ENCODE measurements at regions not wholly inside any gene's neighbourhood (a gene's known extent, or its start where the extent isn't known, plus 50 kb on each side); places are given as distances from the start of the nearest gene placed in this dataset.
"Not testable (repeated sequence)": the region's sequence is repeated elsewhere in the genome, so short reads cannot be mapped to it uniquely, and the experiment has no call there.

DNA sequence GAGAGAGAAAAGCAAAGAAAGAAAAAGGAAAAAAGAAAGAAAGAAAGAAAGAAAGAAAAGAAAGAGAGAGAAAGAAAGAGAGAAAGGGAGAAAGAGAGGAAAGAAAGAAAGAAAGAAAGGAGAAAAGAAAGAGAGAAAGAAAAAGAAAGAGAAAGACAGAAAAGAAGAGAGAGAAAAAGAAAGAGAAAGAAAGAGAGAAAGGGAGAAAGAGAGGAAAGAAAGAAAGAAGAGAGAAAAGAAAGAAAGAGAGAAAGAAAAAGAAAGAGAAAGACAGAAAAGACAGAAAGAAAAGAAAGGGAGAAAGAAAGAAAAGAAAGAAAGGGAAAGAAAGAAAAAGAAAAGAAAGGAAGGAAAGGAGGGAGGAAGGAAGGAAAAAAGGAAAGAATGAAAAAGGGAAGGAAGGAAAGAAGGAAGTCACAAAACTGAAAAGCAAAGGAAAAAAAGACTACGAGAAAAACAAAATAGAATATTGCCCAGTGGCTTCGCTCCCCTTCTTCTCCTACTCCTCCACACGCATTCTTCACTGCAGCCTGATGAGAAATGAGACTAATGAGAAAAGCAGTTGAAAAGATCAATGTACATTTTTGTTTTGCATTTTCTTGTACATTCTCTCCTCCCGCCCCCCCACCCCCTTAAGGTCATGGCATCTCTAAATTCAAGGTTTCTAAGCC lies 170.0 kb downstream of the SOD2 start:
- no peak for DNase-seq

DNA sequence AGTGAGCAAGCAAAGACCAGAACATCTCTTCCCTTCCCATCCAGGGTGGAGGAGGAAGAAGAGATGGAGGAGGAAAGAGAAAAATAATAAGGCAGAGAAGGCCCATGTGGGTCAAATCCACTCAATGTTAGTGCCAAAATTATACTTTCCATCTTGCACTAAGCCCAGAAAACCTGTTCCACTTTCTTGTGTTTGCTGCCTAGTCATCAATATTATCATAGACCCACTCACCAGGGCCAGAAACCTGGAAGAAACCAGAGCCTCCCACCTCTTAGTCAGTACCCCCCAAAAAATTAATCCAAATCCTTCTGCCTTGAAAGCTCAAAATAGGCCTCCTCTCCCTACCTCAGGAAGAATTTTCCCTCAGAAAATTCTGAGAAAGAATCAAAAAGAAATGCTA lies 171.1 kb downstream of the SOD2 start:
- no peak for DNase-seq

DNA sequence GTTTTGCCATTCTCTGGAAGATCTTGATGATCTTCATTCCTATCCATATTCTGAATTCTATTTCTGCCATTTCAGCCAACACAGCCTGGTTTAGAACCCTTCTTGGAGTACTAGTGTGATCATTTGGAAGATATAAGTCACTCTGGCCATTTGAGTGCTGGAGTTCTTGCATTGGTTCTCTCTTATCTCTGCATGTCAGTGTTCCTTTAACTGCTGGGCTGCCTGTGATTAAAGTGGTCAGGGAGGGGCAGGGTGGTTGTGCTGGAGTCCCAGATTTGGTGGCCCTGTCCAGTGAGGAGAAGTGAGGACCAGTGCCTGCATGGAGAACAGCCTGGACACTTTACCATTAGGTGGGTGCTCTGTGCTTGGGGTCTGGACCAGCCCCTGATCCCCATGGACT lies 173.0 kb downstream of the SOD2 start:
- no peak for DNase-seq

DNA sequence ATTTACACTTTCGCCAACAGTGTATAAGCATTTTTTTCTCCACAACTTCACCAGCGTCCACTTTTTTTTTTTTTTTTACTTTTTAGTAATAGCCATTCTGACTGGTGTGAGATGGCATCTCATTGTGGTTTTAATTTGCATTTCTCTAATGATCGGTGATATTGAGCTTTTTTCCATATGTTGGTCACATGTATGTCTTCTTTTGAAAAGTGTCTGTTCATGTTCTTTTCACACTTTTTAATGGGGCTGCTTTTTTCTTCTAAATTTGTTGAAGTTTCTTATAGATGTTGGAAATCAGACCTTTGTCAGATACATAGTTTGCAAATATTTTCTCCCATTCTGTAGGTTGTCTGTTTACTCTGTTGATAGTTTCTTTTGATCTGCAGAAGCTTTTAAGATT lies 177.2 kb downstream of the SOD2 start:
- not testable (repeated sequence) for DNase-seq

DNA sequence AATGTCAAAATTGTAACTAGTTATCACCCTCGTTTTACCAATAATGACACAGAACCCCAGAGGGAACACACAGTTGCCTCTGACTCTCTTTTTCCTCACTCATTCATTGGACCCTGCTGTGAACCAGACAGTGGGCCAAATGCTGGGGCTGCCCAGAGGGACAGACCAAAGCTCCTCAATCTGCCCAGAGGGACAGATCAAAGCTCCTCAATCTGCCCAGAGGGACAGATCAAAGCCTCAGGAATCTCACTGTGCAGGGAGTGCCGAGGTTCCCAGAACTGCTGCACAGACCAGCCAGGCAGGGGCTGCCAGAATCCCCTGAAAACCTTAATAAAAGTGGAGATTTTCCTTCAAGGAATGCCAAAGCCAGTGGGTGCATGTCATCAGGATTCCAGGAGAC lies 179.1 kb downstream of the SOD2 start:
- DNase-seq: no peak

DNA sequence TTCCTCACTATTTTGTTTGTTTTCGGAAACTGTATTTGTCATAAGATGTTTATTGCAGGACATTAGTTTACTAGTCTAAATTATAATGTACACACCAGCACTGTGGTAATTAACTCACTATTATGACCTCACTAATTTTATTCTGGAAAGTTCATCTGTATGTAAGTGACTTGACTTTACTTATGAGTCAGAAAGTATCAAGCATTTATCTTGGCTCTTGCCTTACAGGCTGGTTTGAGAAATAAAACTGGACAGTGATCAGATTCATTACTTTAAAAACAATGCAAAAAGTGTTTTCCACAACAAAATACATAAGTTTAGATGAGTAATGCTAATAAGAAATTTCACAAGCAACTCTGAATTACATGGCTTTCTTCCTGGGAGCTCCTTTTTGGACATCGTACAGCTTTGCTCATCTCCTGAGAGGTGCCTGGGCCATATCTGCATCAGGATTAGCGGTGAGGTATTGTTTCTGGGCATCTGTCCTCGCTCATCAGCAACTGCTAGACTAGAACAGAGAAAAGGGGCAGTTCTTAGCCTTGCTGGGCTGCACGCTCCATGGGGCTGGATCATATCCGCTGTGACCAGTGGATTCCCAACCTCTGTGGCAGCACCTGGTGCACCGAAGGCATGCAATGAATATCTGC lies 179.8 kb downstream of the SOD2 start:
- no peak for DNase-seq

DNA sequence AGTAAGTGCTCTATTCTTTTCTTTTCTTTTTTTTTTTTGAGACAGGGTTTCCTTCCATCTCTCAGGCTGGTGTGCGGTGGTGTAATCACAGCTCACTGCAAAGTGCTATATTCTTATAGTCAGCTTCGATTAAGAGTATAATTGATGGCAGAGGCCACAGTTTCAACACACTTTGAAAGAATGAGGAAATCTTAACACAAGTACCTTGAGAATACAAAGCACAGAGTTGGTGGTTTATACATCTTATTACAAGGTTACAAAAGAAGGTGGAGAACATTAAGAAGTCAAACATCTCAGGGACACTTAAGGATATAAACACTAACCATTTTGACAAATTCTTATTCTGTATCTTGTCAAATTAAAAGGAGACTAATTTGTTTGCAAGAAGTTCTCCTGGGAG lies 180.5 kb downstream of the SOD2 start:
- DNase-seq: no peak

DNA sequence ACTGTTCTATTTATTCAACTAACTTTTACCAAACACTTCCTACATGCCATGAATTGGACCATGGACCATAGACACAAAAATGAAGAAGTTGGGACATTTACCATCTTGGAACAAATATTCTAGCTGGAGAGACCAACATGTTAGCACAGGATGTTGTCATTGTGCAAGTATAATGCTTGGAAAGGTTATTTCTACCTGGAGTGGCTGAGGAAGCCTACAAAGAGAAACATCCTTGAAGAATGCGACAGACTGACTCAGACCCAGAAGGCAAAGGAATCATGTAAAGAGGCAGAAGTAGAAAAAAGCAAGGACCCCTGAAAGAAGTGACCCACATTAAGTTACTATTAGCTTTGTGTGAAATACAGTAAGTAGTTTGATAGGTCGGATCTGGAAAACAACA lies 180.9 kb downstream of the SOD2 start:
- no peak for DNase-seq

DNA sequence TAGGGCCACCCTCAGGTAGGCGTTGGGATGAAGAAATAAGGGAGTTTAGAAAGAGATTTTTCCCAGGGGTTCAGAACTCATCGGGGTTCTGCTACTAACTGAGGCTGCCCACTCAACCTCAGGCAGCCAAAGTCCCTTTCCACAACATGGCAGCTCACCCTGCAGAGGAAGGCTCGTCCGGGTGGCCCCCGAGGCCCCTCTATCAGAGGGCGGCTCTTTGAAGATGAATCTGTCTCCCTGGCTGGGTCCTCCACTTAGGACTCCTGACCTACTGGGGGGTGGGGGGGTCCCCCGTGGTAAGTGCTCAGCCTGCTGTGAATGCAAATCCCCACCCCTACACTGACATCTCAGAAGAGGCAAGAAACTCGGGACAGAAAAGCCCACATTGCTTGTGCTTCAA lies 182.9 kb downstream of the SOD2 start:
- DNase-seq: no peak

DNA sequence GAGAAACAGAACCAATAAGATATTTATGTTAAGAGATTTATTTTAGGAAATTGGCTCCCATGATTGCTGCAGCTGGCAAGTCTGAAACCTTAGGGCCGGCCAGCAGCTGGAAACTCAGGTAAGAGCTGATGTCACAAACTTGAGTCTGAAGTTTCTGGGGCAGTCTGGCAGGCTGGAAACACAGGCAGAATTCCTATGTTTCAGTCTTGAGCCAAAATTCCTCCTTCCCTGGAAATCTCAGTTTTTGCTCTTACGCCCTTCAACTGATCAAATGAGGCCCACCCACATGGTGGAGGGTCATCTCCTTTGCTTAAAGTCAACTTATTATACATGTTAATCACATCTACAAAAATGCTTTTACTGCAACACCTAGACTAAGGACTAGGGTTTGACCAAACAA lies 184.1 kb downstream of the SOD2 start:
- DNase-seq: no peak

DNA sequence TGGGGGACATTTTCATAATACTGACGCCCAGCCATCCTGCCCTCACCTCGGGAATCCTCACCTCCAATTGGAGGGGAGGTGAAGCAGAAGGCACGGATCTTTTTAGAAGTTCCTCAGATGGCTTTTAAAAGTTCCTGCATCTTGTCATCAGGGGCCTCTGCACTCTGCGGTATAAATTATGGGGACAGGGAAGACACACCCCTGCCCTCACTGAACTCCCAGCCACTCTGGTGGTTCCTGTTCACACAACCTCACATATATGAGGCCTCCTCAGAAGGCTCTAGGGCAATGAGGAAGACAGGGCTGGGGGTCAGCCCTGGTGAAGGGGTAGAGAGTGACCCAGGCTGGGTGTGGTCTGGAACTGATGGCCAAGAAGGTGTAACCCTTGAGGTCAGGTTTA lies 187.0 kb downstream of the SOD2 start:
- DNase-seq: no peak

DNA sequence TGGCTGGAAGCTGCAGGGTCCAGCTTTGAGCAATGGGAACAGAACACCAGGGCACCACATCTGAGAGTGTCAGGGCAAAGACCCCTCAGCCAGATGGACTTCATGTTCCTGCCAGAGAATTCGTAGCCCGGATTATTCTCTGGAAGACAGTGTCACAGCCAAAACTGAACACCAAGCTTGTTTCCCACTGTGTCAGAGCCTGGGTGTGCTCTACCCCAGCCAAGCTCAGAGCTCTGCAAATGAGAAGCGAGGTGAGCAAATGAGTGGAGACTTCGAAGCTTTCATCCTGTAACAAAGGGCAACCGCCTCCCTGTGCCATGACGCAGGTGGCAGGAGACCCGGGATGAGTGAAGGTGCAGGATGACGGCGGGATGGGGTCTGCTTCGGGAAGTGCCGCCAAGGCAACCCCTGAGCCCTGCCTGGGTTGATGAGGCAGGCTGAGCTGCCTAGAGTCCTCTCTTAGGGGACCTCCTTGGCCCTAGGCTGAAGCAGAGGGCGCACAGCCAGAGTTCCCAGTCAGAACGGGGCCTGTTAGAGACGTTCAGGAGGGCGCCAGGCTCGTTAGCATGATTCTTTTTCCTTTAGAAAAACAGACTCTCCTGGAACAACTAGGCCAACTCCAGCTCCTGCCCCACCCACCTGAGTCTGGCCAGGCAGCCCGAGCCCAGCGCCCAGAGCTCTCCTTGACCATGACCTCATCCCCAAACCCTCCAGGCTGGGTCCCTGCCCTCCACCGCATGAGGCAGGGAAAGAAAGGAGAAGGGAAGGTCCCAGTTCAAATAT lies 187.7 kb downstream of the SOD2 start:
- DNase-seq: no peak

DNA sequence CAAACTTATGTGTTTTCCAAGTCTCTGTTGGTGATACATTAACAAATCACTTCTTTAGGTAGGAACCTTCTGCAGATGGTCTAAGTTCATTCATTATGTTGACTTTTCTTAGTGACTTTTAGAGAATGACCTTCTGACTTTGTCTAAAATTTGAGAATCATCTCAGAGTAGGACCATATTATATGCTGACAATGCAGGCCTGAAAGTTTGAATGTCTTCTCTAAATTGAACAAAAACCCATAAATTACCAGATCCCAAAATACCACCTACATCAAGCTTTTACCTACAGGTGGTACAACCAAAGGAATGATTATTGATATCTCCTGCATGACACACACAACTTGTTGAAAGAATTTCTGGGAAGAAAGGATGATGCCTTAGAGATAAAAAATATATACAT lies 191.5 kb downstream of the SOD2 start:
- no peak for DNase-seq

DNA sequence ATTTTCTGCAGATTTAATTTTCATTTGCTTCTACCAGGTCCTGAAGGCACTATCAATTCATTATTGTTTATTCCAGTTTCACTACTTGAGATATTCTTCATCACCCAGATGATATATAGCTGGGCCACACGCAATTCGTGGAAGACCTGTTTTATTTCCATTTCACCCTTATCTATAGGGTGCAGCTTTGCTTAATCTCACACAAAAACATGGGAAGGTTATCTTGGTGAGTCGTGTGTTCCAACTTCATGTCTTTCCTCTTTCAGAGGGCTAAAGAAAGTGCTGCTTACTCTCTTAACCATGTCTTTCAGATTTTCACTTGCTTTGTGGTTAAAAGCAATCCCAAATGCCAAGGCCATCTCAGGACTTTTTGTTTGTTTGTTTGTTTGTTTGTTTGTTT lies 194.0 kb downstream of the SOD2 start:
- no peak for DNase-seq

DNA sequence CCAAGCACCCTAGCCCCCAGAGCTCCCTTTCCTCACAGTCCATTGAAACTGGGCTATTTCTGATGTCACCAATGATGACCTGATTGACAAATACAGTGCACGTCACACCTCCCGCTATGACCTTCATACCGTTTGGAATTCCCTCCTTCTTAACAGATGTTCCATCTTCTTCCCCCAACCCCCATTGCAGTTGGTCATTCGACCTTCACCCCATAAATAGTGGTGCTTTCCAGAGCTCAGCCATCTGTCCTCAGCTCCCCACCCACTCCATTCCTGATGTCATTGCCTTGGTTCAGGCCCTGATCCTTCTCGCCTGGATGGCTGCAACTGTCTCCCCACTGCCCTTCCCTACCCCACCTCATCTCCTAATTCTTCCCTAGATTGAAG lies 198.5 kb downstream of the SOD2 start:
- DNase-seq: no peak

DNA sequence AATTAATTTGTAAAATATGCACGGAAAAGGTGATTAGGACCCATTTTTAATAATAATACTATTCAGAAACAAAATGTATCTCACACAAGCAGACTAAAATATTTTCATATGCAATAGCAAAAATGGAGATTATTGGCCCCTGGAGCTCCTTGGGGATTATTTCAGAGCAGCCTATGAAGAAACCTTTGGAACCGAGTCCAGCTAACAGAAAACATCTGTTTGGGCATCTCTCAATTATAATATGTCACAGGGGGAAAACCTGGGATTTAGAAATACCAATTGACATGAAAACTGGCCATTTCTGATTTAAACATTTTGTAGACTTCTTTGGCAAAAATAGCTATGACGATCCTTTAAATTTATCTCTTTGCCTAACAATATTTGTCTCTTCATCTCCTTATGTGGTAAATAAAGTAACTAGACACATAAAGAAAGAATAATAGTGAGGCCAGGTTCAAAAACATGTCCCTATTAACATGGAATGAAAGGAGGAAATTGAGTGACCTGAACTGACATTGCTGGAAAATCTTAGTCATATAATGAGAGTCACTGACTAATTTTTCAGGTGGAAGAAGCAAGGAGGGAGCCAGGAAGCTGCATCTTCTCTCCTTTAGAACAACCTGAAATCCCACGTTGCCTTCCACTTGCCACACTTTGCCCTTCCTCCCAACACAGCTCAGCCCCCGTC lies 199.0 kb downstream of the SOD2 start:
- no peak for DNase-seq

DNA sequence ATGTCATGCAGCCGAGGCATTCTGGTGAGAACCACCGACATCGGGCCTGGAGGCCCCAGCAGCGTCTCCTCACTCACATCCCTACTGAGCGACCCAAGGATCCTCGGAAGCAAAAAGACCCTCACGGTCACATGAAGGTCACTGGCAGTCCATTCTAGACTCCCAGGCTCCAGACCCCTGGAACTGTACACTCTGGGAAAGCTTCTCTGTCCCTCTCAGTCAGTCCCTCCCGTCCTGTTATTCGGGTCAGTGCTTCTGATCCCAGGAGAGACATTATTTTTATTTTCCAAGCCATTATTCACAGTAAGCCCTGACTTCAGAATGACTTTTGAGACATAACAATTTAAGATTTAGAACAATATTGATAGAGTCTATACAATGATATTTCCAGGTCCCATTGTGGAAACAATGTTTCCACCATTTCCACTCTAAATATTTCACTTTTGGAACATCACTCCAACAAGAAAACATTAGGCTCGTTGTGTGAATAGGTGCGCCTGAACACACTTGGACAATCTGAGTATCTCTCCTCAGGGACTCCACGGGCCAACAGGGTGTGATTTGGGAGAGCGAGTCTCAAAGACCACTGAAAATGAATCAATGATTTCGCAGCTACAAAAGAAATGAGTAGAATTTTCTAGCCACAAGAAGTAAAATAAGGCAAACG lies 199.7 kb downstream of the SOD2 start:
- DNase-seq: no peak

DNA sequence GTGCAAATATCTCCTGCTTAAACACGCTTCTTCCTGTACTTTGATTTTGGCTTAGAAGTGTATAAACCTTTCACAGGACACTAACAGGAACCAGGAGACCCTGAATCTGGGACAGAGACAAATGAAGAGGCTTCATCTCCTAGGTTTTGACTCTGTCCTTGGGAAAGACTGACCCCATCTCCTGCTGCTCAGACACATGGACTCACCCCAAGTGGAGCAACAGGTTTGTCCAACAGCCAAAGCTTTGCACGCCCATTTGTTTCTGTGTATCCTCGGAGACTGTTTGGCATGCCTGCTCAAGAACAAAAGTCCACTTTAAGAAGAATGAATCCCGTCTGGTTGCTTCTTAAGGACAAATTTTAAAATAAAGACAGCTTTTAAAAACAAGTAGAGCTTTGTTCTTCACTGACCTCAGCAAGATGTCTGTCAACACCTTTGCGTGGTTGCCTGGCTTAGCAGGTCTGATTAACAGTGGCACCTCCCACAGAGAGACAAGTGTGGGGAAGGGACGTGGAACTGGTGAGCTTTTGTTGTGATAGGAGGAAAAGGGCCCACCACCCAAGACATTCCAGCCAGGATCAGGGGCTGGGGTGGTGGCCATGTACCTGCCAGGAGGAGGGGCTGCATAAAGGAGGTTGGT lies 202.6 kb downstream of the SOD2 start:
- DNase-seq: no peak

DNA sequence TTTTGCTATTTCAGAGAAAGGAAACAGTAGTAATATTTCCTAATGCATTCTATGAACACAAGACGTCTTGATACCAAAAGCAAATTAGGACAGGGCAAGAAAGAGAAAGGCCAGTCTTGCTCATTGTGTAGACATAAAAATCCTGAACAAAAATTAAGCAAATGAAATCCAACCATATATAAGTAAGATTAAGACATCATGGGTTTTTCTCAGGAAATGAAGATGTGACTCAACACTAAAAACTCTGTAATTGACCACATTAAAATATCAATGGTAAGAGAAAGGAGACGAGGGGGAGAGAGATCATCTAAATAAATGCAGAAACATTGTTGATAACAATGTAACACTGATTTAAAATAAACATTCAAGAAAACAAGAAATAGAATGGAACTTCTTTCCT lies 205.4 kb downstream of the SOD2 start:
- no peak for DNase-seq

DNA sequence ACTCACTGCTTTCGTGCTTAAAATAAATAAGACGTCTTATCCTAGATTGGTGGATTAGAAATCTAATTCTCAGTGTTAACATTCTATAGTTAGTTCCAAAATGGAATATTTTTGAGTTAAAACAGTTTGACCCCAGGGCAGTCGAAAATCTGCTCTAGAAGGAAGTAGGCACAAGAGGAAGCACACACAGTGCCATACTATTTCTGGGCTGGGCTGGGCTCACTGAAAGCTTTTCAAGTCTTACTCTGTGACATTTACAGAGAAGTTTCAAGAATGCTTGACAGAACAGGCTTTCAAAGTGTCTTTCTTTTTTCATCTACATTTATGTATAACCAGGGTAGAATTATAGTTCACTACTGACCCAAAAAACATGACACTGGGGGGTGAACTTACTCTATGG lies 209.8 kb downstream of the SOD2 start:
- no peak for DNase-seq

DNA sequence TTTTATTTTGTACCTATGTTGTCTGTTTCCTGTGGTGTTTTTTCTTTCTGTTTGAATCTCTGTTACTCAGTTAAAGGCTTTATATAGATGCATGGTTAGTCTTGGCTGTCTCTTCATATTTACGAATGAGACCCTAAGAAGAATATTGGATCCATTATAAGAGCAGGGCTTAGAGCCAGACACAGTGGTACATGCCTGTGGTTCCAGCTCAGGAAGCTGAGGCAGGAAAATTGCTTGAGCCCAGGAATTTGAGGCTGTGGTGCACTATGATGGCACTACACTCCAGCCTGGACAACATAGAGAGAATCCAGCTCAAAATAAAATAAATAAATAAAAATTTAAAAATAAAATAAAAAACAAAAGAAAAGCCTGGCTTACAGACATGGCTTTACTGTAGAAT lies 211.1 kb downstream of the SOD2 start:
- peak; percentile 42 for DNase-seq

DNA sequence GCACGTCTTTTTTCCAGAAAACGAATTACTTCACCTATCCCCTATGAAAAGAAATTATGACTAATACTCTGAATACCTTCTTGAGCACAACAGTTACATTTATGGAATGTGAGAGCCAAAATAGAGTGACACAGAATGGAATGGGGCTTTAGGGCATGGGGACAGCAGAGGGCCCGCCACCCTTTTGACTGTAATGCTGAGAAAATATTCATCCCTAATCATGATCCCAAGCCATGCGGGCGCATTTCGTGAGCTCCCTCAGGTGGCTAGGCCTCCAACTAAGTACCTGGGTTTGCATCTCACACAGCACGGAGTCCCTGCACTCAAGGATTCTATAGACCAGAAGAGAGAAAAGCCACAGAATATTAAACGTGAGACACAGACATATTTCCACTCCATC lies 212.6 kb downstream of the SOD2 start:
- no peak for DNase-seq

DNA sequence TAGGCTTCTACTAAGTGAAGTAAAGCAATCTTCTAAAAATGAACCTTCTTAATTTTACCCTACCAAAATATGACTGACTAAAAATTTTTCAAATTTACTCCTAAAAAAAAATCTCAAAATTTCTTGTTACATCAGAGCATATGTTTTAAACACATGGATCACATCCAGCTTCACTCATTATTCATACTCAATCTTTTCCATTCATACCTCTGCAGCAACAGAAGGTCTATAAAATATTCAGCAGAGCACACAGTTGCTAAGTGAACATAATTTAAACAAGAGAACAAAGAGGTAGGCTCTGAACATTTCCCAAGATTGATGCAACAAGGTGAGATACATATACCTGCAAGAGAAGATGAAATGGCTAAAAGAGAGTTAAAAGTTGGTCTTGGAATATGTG lies 213.9 kb downstream of the SOD2 start:
- no peak for DNase-seq
